ENCODE measurements at regions not wholly inside any gene's neighbourhood (a gene's known extent, or its start where the extent isn't known, plus 50 kb on each side); places are given as distances from the start of the nearest gene placed in this dataset.

GRCh38 chr6:134657343-134657742 lies 292.6 kb downstream of the ALDH8A1 start:
- Mint-ChIP-seq H3K9me3 (ENCODE audit: low read depth, unreplicated experiment) (no peaks in the 10 kb centered on the region), H3K4me1 (ENCODE audit: low read depth, unreplicated experiment) (no peaks in the 10 kb centered on the region), H3K27me3 (ENCODE audit: unreplicated experiment) (no peaks in the 10 kb centered on the region), H3K4me3 (ENCODE audit: low read depth, unreplicated experiment) (no peak overlapping the region), H3K36me3 (ENCODE audit: insufficient read depth, unreplicated experiment) (no peaks in the 10 kb centered on the region), H3K27ac (ENCODE audit: unreplicated experiment) (no peak overlapping the region)
- intact Hi-C loops (cut with micrococcal nuclease; ENCODE audit: unreplicated experiment) = no loop called here
- BruUV-seq (replicated peaks) = no TSS peak
- no peak for DNase-seq
- CTCF ChIA-PET = interaction anchor here (1.2 kb wide), 1 partner anchor 112 kb away, joined by 3 read pairs; no protein-coding TSS in a partner anchor
- TF ChIP-seq CTCF (IDR thresholded peaks at IDR 0.05; ENCODE audit: unreplicated experiment) = no peak

- DNase-seq = no peak
- TF ChIP-seq CTCF (IDR thresholded peaks at IDR 0.05; ENCODE audit: unreplicated experiment) = no peak
- Mint-ChIP-seq H3K36me3 (ENCODE audit: insufficient read depth, unreplicated experiment) (no peaks in the 10 kb centered on the region), H3K27ac (ENCODE audit: unreplicated experiment) (no peak overlapping the region), H3K27me3 (ENCODE audit: unreplicated experiment) (no peaks in the 10 kb centered on the region), H3K4me1 (ENCODE audit: low read depth, unreplicated experiment) (peaks cover 9% of the 10 kb centered on the region), H3K9me3 (ENCODE audit: low read depth, unreplicated experiment) (no peaks in the 10 kb centered on the region), H3K4me3 (ENCODE audit: low read depth, unreplicated experiment) (no peak overlapping the region)
- CTCF ChIA-PET = interaction anchor here (1.1 kb wide), 1 partner anchor 14 kb away, joined by 3 read pairs; no protein-coding TSS in a partner anchor
- BruUV-seq (replicated peaks) = no TSS peak
- intact Hi-C loops (cut with micrococcal nuclease; ENCODE audit: unreplicated experiment) = no loop called here
These were observed 295.1 kb downstream of the ALDH8A1 start for GRCh38 chr6:134654751-134655150.

GRCh38 chr6:134651519-134651918 lies 298.4 kb downstream of the ALDH8A1 start:
- Mint-ChIP-seq H3K4me3 (ENCODE audit: low read depth, unreplicated experiment) (no peak overlapping the region), H3K9me3 (ENCODE audit: low read depth, unreplicated experiment) (no peaks in the 10 kb centered on the region), H3K27ac (ENCODE audit: unreplicated experiment) (no peak overlapping the region), H3K27me3 (ENCODE audit: unreplicated experiment) (no peaks in the 10 kb centered on the region), H3K36me3 (ENCODE audit: insufficient read depth, unreplicated experiment) (no peaks in the 10 kb centered on the region), H3K4me1 (ENCODE audit: low read depth, unreplicated experiment) (peaks cover 9% of the 10 kb centered on the region)
- BruUV-seq (replicated peaks) = no TSS peak
- intact Hi-C loops (cut with micrococcal nuclease; ENCODE audit: unreplicated experiment) = no loop called here
- CTCF ChIA-PET = no interaction called here
- TF ChIP-seq CTCF (IDR thresholded peaks at IDR 0.05; ENCODE audit: unreplicated experiment) = no peak
- no peak for DNase-seq

- Mint-ChIP-seq H3K27me3 (ENCODE audit: unreplicated experiment) (no peaks in the 10 kb centered on the region), H3K27ac (ENCODE audit: unreplicated experiment) (no peak overlapping the region), H3K4me1 (ENCODE audit: low read depth, unreplicated experiment) (peaks cover 23% of the 10 kb centered on the region), H3K4me3 (ENCODE audit: low read depth, unreplicated experiment) (no peak overlapping the region), H3K36me3 (ENCODE audit: insufficient read depth, unreplicated experiment) (peaks cover 5% of the 10 kb centered on the region), H3K9me3 (ENCODE audit: low read depth, unreplicated experiment) (no peaks in the 10 kb centered on the region)
- intact Hi-C loops (cut with micrococcal nuclease; ENCODE audit: unreplicated experiment) = no loop called here
- no peak for DNase-seq
- CTCF ChIA-PET = no interaction called here
- no peak for TF ChIP-seq CTCF (IDR thresholded peaks at IDR 0.05; ENCODE audit: unreplicated experiment)
- no TSS peak for BruUV-seq (replicated peaks)
These were observed 302.0 kb downstream of the ALDH8A1 start for GRCh38 chr6:134647861-134648260.
